ENCODE measurements at regions not wholly inside any gene's neighbourhood (a gene's known extent, or its start where the extent isn't known, plus 50 kb on each side); places are given as distances from the start of the nearest gene placed in this dataset.

DNA sequence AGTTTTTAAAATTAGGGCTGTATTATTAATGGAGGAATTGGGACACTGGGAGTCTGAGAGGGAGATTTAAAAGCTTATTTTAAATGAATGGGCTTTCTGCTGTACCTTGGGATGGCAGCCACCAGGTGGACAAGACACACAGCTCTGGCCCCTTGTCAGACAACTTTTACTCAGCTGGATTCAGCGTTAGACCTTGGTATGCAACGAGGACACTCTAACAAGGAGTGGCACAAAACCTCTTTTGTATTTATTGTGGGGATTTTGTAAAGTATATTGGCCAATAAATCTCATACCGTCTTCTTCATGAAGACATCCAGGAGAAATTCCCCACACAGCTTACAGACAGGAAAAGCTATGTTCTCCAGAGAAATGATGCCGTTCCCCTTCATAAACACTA lies 105.7 kb downstream of the LCA5 start:
- FAIRE-seq, result no peak
- no peak overlapping the region for H3K9ac ChIP-seq (ENCODE audit: low read length in 3 of 3)
- H3K36me3 ChIP-seq (ENCODE audit: control insufficient read depth in 2 of 3, insufficient read depth in 3 of 3, low read length in 3 of 3), result no peaks in the 10 kb centered on the region
- DNase-seq, result no peak
- intact Hi-C loops (cut with DNase I), result no loop called here
- no peak overlapping the region for H3K27ac ChIP-seq (ENCODE audit: low read depth in 2 of 2, low read length in 2 of 2)
- H3K27me3 ChIP-seq (ENCODE audit: control insufficient read depth, insufficient read depth, low read length), result no peaks in the 10 kb centered on the region
- TF ChIP-seq, protein P1, sequence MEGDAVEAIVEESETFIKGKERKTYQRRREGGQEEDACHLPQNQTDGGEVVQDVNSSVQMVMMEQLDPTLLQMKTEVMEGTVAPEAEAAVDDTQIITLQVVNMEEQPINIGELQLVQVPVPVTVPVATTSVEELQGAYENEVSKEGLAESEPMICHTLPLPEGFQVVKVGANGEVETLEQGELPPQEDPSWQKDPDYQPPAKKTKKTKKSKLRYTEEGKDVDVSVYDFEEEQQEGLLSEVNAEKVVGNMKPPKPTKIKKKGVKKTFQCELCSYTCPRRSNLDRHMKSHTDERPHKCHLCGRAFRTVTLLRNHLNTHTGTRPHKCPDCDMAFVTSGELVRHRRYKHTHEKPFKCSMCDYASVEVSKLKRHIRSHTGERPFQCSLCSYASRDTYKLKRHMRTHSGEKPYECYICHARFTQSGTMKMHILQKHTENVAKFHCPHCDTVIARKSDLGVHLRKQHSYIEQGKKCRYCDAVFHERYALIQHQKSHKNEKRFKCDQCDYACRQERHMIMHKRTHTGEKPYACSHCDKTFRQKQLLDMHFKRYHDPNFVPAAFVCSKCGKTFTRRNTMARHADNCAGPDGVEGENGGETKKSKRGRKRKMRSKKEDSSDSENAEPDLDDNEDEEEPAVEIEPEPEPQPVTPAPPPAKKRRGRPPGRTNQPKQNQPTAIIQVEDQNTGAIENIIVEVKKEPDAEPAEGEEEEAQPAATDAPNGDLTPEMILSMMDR (IDR thresholded peaks at IDR 0.05; ENCODE audit: borderline replicate concordance, extremely low read depth, insufficient read depth), result no peak
- no peak overlapping the region for H3K4me3 ChIP-seq (ENCODE audit: low read length in 3 of 3)
- H3K4me1 ChIP-seq (ENCODE audit: control insufficient read depth in 2 of 3, insufficient read depth in 2 of 3, low read depth in 1 of 3, low read length in 3 of 3), result no peaks in the 10 kb centered on the region
- H3K9me3 ChIP-seq (ENCODE audit: control insufficient read depth in 2 of 3, insufficient read depth in 1 of 3, low read length in 3 of 3), result no peaks in the 10 kb centered on the region

DNA sequence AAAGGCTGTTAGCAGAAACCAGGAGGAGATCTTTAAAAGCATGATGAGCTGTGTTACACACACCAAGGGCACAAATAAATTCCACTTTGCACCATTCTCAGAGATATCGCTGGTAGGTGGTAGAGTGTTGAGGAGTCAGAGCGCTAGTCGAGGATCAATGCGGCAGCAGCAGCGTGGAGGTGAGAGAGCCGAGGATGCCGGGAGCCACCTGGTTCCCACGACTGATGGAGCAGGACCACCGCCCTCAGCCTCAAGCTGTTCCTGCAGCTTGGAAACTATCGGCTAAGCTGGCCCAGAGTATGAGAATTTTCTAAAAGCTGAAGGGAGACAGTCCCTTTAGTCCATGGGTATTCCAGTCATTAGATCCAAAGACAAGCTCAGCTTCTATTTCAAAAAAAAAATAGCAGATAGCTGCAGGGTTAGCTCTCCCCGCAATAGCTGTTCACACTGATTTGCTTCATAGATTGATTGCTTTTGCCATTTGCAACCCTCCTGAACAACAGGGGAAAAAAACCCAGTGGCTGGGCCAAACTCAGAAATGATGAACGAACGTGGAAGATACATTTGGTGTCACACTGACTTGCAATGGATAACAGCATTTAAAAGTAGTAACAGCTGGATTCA lies 106.2 kb downstream of the LCA5 start:
- no peak for FAIRE-seq
- Histone ChIP-seq H3K4me3 (ENCODE audit: low read length in 3 of 3) (no peak overlapping the region), H3K4me1 (ENCODE audit: control insufficient read depth in 2 of 3, insufficient read depth in 2 of 3, low read depth in 1 of 3, low read length in 3 of 3) (no peaks in the 10 kb centered on the region), H3K9ac (ENCODE audit: low read length in 3 of 3) (no peak overlapping the region), H3K36me3 (ENCODE audit: control insufficient read depth in 2 of 3, insufficient read depth in 3 of 3, low read length in 3 of 3) (no peaks in the 10 kb centered on the region), H3K9me3 (ENCODE audit: control insufficient read depth in 2 of 3, insufficient read depth in 1 of 3, low read length in 3 of 3) (no peaks in the 10 kb centered on the region), H3K27me3 (ENCODE audit: control insufficient read depth, insufficient read depth, low read length) (no peaks in the 10 kb centered on the region), H3K27ac (ENCODE audit: low read depth in 2 of 2, low read length in 2 of 2) (no peak overlapping the region)
- intact Hi-C loops (cut with DNase I), result no loop called here
- DNase-seq, result no peak
- TF ChIP-seq, protein P1 (IDR thresholded peaks at IDR 0.05; ENCODE audit: borderline replicate concordance, extremely low read depth, insufficient read depth), result no peak

DNA sequence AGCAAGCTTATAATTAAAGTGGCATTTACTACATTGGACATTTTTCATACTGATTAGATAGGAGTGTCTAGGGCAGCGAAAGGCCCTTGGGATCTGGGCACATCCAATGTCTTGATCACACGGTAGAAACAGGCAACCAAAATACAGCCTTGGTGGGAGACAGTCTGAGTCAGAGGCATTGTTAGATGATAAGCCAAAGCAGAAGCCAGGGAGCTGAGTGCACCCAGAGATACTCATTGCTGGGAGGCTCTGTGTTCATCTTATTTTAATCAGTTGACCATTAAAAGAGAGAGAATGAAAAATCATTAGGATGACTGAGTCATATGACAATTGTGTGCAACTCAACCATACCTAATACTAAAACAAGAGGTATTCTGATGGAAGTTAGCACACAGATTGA lies 109.5 kb downstream of the LCA5 start:
- Histone ChIP-seq H3K9ac (ENCODE audit: low read length in 3 of 3) (no peak overlapping the region), H3K9me3 (ENCODE audit: control insufficient read depth in 2 of 3, insufficient read depth in 1 of 3, low read length in 3 of 3) (no peaks in the 10 kb centered on the region), H3K36me3 (ENCODE audit: control insufficient read depth in 2 of 3, insufficient read depth in 3 of 3, low read length in 3 of 3) (no peaks in the 10 kb centered on the region), H3K4me1 (ENCODE audit: control insufficient read depth in 2 of 3, insufficient read depth in 2 of 3, low read depth in 1 of 3, low read length in 3 of 3) (no peaks in the 10 kb centered on the region), H3K4me3 (ENCODE audit: low read length in 3 of 3) (no peak overlapping the region), H3K27me3 (ENCODE audit: control insufficient read depth, insufficient read depth, low read length) (no peaks in the 10 kb centered on the region), H3K27ac (ENCODE audit: low read depth in 2 of 2, low read length in 2 of 2) (no peak overlapping the region)
- DNase-seq (no peak), FAIRE-seq (no peak)
- TF ChIP-seq, protein P1 (IDR thresholded peaks at IDR 0.05; ENCODE audit: borderline replicate concordance, extremely low read depth, insufficient read depth), result no peak
- intact Hi-C loops (cut with DNase I), result no loop called here
